Mesenchymal stem cell (in vitro differentiated cells and primary cell): ENCODE measurements at regions not wholly inside any gene's neighbourhood (a gene's known extent, or its start where the extent isn't known, plus 50 kb on each side); places are given as distances from the start of the nearest gene placed in this dataset.

Experiments
- DNase-seq: peaks from one replicate; pipeline ENCODE4 v3.0.0-alpha.2; 2013
- H2AFZ ChIP-seq: one replicate; pipeline ENCODE4 v1.6.1; 2013; ENCODE audit warnings: low read depth, mild to moderate bottlenecking, control low read depth, inconsistent platforms, low read length, moderate library complexity
- H2AK5ac ChIP-seq: 2 replicates; pipeline ENCODE4 v1.6.1; 2013; ENCODE audit warnings: low read length, moderate library complexity, mild to moderate bottlenecking, inconsistent platforms; ENCODE audit not compliant: severe bottlenecking
- H2BK120ac ChIP-seq: one replicate; pipeline ENCODE4 v1.6.1; 2013; ENCODE audit warnings: low read depth, mild to moderate bottlenecking, inconsistent platforms, low read length, moderate library complexity
- H2BK12ac ChIP-seq, 2 experiments: one replicate each; pipeline ENCODE4 v1.6.1; 2013; ENCODE audit warnings: inconsistent platforms in 2 of 2, low read length in 2 of 2, mild to moderate bottlenecking in 2 of 2, moderate library complexity in 2 of 2, control low read depth in 1 of 2
- H2BK15ac ChIP-seq: one replicate; pipeline ENCODE4 v1.6.1; 2013; ENCODE audit warnings: mild to moderate bottlenecking, low read depth, inconsistent platforms; ENCODE audit not compliant: poor library complexity, severe bottlenecking
- H2BK5ac ChIP-seq: 2 replicates; pipeline ENCODE4 v1.6.1; 2013; ENCODE audit warnings: low read depth, mild to moderate bottlenecking, low read length, control low read depth, inconsistent platforms; ENCODE audit not compliant: poor library complexity, severe bottlenecking
- H3K14ac ChIP-seq, 2 experiments: one replicate each; pipeline ENCODE4 v1.6.1; 2013; ENCODE audit warnings: inconsistent platforms in 2 of 2, low read length in 2 of 2, control low read depth in 1 of 2, mild to moderate bottlenecking in 1 of 2, moderate library complexity in 1 of 2
- H3K18ac ChIP-seq, 2 experiments: one replicate each; pipeline ENCODE4 v1.6.1; 2013; ENCODE audit warnings: inconsistent platforms in 2 of 2, low read length in 2 of 2, control low read depth in 1 of 2, low read depth in 1 of 2, mild to moderate bottlenecking in 1 of 2
- H3K23ac ChIP-seq, 2 experiments: one replicate each; pipeline ENCODE4 v1.6.1; 2013; ENCODE audit warnings: inconsistent platforms in 2 of 2, low read length in 2 of 2, mild to moderate bottlenecking in 2 of 2, moderate library complexity in 2 of 2, control low read depth in 1 of 2
- H3K27ac ChIP-seq: 2 replicates; pipeline ENCODE4 v1.5.1; 2013; ENCODE audit warnings: mild to moderate bottlenecking, moderate library complexity, low read length, control low read depth, inconsistent platforms; ENCODE audit not compliant: poor library complexity, severe bottlenecking
- H3K27me3 ChIP-seq, 2 experiments: 2 replicates each; pipeline versions ENCODE4 v1.6.1 to v1.7.0; 2013; ENCODE audit warnings: low read length in 2 of 2, mild to moderate bottlenecking in 2 of 2, moderate library complexity in 2 of 2, control low read depth in 1 of 2, inconsistent platforms in 1 of 2; ENCODE audit not compliant: control insufficient read depth in 1 of 2, insufficient read depth in 1 of 2
- H3K36me3 ChIP-seq, 2 experiments: 2 replicates each; pipeline versions ENCODE4 v1.6.1 to v1.7.0; 2013; ENCODE audit warnings: low read length in 2 of 2, control low read depth in 1 of 2, inconsistent platforms in 1 of 2, low read depth in 1 of 2, mild to moderate bottlenecking in 1 of 2; ENCODE audit not compliant: insufficient read depth in 2 of 2, control insufficient read depth in 1 of 2
- H3K4ac ChIP-seq, 2 experiments: one replicate each; pipeline ENCODE4 v1.6.1; 2013; ENCODE audit warnings: inconsistent platforms in 2 of 2, low read length in 2 of 2, mild to moderate bottlenecking in 2 of 2, moderate library complexity in 2 of 2, control low read depth in 1 of 2, low read depth in 1 of 2
- H3K4me1 ChIP-seq: 2 replicates; pipeline ENCODE4 v1.6.1; 2013; ENCODE audit warnings: low read depth, low read length, control low read depth; ENCODE audit not compliant: control insufficient read depth, insufficient read depth
- H3K4me2 ChIP-seq: 2 replicates; pipeline ENCODE4 v1.6.1; 2013; ENCODE audit warnings: low read length, mild to moderate bottlenecking, inconsistent platforms; ENCODE audit not compliant: poor library complexity, severe bottlenecking
- H3K4me3 ChIP-seq, 2 experiments: 2 replicates each; pipeline versions ENCODE4 v1.5.1 to v1.7.0; 2013; ENCODE audit warnings: low read length in 2 of 2, mild to moderate bottlenecking in 2 of 2, control low read depth in 1 of 2, low read depth in 1 of 2; ENCODE audit not compliant: insufficient read depth in 1 of 2
- H3K79me1 ChIP-seq: replicated peaks from 2 replicates; pipeline ENCODE4 v1.6.1; 2013; ENCODE audit warnings: mild to moderate bottlenecking, control low read depth, low read length, inconsistent platforms; ENCODE audit not compliant: poor library complexity, severe bottlenecking
- H3K9ac ChIP-seq: 2 replicates; pipeline ENCODE4 v1.7.0; 2013; ENCODE audit warnings: mild to moderate bottlenecking, low read length, moderate library complexity
- H3K9me3 ChIP-seq: 2 replicates; pipeline ENCODE4 v1.7.0; 2013; ENCODE audit warnings: mild to moderate bottlenecking, low read length; ENCODE audit not compliant: control insufficient read depth
- H4K8ac ChIP-seq: one replicate; pipeline ENCODE4 v1.6.1; 2013; ENCODE audit warnings: inconsistent platforms, mild to moderate bottlenecking, low read length, moderate library complexity
- H4K91ac ChIP-seq: one replicate; pipeline ENCODE4 v1.6.1; 2013; ENCODE audit warnings: mild to moderate bottlenecking, low read length, inconsistent platforms
- WGBS: methylation state at CpG from one replicate; pipeline ENCODE4 v1.1.7; 2013; ENCODE audit warnings: mixed read lengths; 5-methylcytosine and 5-hydroxymethylcytosine counted together

DNA sequence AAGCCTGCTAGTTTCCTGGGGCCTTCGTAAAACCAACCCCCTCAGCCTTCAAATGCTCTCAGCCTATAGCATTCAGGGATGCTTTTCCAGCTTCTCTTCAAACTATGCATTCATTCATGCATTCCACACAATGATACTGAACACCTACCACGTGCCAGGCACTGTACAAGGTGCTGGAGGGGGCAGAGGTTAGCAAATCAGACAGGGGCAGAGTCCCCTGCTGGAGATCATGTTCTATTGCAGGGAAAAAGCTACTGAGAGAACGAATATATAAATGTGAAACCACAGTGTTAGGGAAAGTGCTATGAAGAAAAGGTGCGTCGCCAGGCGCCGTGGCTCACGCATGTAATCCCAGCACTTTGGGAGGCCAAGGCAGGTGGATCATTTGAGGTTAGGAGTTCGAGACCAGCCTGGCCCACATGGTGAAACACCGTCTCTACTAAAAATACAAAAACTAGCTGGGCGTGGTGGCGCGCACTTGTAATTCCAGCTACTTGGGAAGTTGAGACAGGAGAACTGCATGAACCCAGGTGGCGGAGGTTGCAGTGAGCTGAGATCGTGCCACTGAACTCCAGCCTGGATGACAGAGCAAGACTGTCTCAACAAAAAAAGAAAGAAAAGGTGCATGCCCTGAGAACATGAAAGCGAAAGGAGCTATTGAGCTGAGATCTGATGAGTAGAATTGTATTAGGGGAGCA lies 64.6 kb upstream of the CALN1 start:
- Histone ChIP-seq H3K4me3 (no peak overlapping the region), H3K9me3 (no peaks in the 10 kb centered on the region), H2AFZ (no peak overlapping the region), H3K4me2 (no peak overlapping the region), H2BK5ac (no peak overlapping the region), H3K18ac (no peak overlapping the region), H2BK120ac (no peak overlapping the region), H3K9ac (no peak overlapping the region), H3K14ac (no peak overlapping the region), H4K91ac (no peak overlapping the region), H2BK15ac (no peak overlapping the region), H3K27me3 (no peaks in the 10 kb centered on the region), H4K8ac (no peak overlapping the region), H2BK12ac (no peak overlapping the region), H3K27ac (no peak overlapping the region), H3K4ac (no peak overlapping the region), H3K23ac (no peak overlapping the region), H2AK5ac (no peak overlapping the region), H3K4me1 (no peaks in the 10 kb centered on the region), H3K79me1 (no peaks in the 10 kb centered on the region), H3K36me3 (no peaks in the 10 kb centered on the region)
- 86% methylated on average over 16 of the region's 16 CpGs for WGBS
- DNase-seq: no peak

DNA sequence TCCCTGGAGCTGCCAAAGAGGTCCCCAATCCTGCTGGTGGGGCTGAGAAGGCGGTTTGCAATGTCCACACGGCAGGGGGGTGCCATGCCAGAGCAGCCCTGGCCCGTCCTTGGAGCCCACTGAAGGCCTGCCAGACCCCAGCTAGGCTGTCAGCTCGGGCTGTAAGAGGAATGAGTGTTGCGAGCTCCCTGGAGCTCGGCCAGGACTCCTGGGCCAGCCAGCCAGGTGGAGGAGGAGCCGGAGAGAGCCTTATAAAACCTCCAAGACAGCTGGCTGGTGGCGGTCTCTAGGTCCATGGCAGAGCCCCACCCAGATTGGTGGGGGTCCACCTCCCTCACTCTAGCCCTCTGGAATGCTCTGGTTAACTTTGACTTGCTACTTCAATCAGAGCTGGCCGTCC lies 55.1 kb upstream of the CALN1 start:
- no peak overlapping the region for H3K4ac ChIP-seq
- no peak overlapping the region for H2AK5ac ChIP-seq
- H3K18ac ChIP-seq: no peak overlapping the region
- no peak overlapping the region for H3K4me2 ChIP-seq
- no peaks in the 10 kb centered on the region for H3K36me3 ChIP-seq
- no peak overlapping the region for H3K23ac ChIP-seq
- no peak overlapping the region for H2BK120ac ChIP-seq
- no peaks in the 10 kb centered on the region for H3K27me3 ChIP-seq
- H3K14ac ChIP-seq: no peak overlapping the region
- H3K9me3 ChIP-seq: peaks cover 7% of the 10 kb centered on the region
- no peak overlapping the region for H2AFZ ChIP-seq
- H3K79me1 ChIP-seq: no peaks in the 10 kb centered on the region
- 61% methylated on average over 9 of the region's 9 CpGs for WGBS
- no peak overlapping the region for H2BK15ac ChIP-seq
- no peak overlapping the region for H4K91ac ChIP-seq
- no peak overlapping the region for H2BK5ac ChIP-seq
- H4K8ac ChIP-seq: no peak overlapping the region
- no peak overlapping the region for H3K4me3 ChIP-seq
- H3K27ac ChIP-seq: no peak overlapping the region
- H3K9ac ChIP-seq: no peak overlapping the region
- H3K4me1 ChIP-seq: no peaks in the 10 kb centered on the region
- no peak overlapping the region for H2BK12ac ChIP-seq
- DNase-seq: no peak

DNA sequence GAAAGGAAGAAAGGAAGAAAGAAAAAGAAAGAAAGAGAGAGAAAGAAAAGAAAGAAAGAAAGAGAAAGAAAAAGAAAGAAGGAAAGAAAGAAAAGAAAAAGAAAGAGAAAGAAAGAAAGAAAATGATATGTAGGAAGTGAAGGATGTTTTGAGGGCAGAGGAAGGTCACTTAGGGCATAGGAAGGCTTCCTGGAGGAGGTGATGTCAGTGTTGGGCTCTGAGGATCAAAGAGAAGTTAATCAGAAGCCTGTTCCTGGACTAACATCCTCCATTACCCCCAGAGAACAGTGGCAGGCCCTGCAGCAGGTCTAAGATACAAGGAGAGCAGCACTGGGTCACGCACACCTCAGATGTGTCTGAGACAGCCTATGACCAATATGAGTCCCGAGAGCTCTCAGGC lies 54.7 kb upstream of the CALN1 start:
- Histone ChIP-seq H3K4me3 (no peak overlapping the region), H2AFZ (no peak overlapping the region), H3K27ac (no peak overlapping the region), H3K4me1 (no peaks in the 10 kb centered on the region), H3K9ac (no peak overlapping the region), H3K18ac (no peak overlapping the region), H2BK12ac (no peak overlapping the region), H2BK15ac (no peak overlapping the region), H2AK5ac (no peak overlapping the region), H4K91ac (no peak overlapping the region), H2BK5ac (no peak overlapping the region), H3K4ac (no peak overlapping the region), H3K36me3 (no peaks in the 10 kb centered on the region), H3K14ac (no peak overlapping the region), H3K4me2 (no peak overlapping the region), H4K8ac (no peak overlapping the region), H2BK120ac (no peak overlapping the region), H3K9me3 (peaks cover 7% of the 10 kb centered on the region), H3K27me3 (no peaks in the 10 kb centered on the region), H3K79me1 (no peaks in the 10 kb centered on the region), H3K23ac (no peak overlapping the region)
- 76% methylated on average over 2 of the region's 2 CpGs for whole genome bisulfite sequencing
- no peak for DNase-seq

DNA sequence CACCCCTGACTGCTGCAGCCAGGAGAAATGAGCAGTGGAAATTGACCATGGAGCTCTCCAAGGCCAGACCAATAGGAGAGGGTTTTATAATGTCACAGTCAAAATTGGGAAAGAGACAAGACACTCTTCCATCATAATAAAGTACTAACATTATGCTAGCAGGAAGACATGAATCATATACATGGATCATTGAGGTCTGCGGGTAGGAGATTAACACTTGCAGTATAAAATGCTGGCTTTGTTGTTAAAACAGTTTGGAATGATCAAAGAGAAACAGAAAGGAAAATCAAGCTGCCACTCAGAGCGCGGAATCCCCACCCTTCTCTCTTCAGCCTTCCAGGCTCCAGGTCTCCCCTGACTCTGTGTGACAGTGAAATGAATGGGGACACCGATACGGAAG lies 53.4 kb upstream of the CALN1 start:
- H3K23ac ChIP-seq: no peak overlapping the region
- H4K8ac ChIP-seq: no peak overlapping the region
- no peak overlapping the region for H2BK5ac ChIP-seq
- no peak overlapping the region for H2BK12ac ChIP-seq
- H4K91ac ChIP-seq: no peak overlapping the region
- H3K79me1 ChIP-seq: no peaks in the 10 kb centered on the region
- H3K4me2 ChIP-seq: no peak overlapping the region
- no peaks in the 10 kb centered on the region for H3K27me3 ChIP-seq
- no peak overlapping the region for H3K9ac ChIP-seq
- no peak overlapping the region for H3K18ac ChIP-seq
- H3K14ac ChIP-seq: no peak overlapping the region
- no peak overlapping the region for H2AK5ac ChIP-seq
- no peak overlapping the region for H2AFZ ChIP-seq
- H2BK120ac ChIP-seq: no peak overlapping the region
- H3K4ac ChIP-seq: no peak overlapping the region
- WGBS: 84% methylated on average over 3 of the region's 5 CpGs
- H3K27ac ChIP-seq: no peak overlapping the region
- no peak for DNase-seq
- H2BK15ac ChIP-seq: no peak overlapping the region
- H3K9me3 ChIP-seq: peaks cover 7% of the 10 kb centered on the region
- H3K4me3 ChIP-seq: no peak overlapping the region
- H3K4me1 ChIP-seq: no peaks in the 10 kb centered on the region
- no peaks in the 10 kb centered on the region for H3K36me3 ChIP-seq
